Endothelial cell of umbilical vein (primary cell): ENCODE measurements at regions not wholly inside any gene's neighbourhood (a gene's known extent, or its start where the extent isn't known, plus 50 kb on each side); places are given as distances from the start of the nearest gene placed in this dataset.

ENCODE experiments used
- BruUV-seq: library from RNA; stranded (reverse); fragments of 400-500 nt; replicated peaks from 2 replicates; lab custom pipeline; 2021; lab: Mats Ljungman, UMichigan
- CTCF ChIA-PET: fragments of 300-600, 350-600 bp; sonication (Branson Sonifier 250); formaldehyde crosslinking; loops from one replicate; lab custom pipeline; 2021; ENCODE audit warnings: antibody characterized with exemption, inconsistent platforms; lab: Charles Lee
- POLR2A ChIA-PET: fragments of 300-600, 350-600 bp; sonication (Branson Sonifier 250); formaldehyde crosslinking; loops from one replicate; lab custom pipeline; 2021; ENCODE audit warnings: antibody characterized with exemption, inconsistent platforms; lab: Charles Lee
- DNase-seq: peaks from one replicate; pipeline ENCODE4 v3.0.0-alpha.2; 2011; ENCODE audit warnings: low read depth, low spot score
- FAIRE-seq: peaks from 2 replicates; lab custom pipeline; 2011; peaks lifted over from hg19 to GRCh38; lab: Jason Lieb, UNC
- H2AFZ ChIP-seq: 2 replicates; pipeline ENCODE4 v1.6.0; 2012; ENCODE audit warnings: low read depth, low read length, control low read depth, inconsistent platforms
- H3K27ac ChIP-seq: 2 replicates; pipeline ENCODE4 v1.5.1; 2011; ENCODE audit warnings: low read depth, mild to moderate bottlenecking, control low read depth, low read length, moderate library complexity; ENCODE audit not compliant: insufficient read depth
- H3K27me3 ChIP-seq, 2 experiments: 2 replicates each; pipeline versions ENCODE4 v1.6.0 to v1.6.1; 2011; ENCODE audit warnings: low read length in 2 of 2, mixed read lengths in 1 of 2; ENCODE audit not compliant: control insufficient read depth in 2 of 2, insufficient read depth in 2 of 2
- H3K36me3 ChIP-seq, 2 experiments: 2 replicates in 1 of 2; 3 replicates in 1 of 2; pipeline ENCODE4 v1.5.1; 2011; ENCODE audit warnings: low read length in 2 of 2, mild to moderate bottlenecking in 1 of 2, moderate library complexity in 1 of 2; ENCODE audit not compliant: control insufficient read depth in 2 of 2, insufficient read depth in 2 of 2; ENCODE audit errors: extremely low read depth in 1 of 2
- H3K4me1 ChIP-seq: 3 replicates; pipeline ENCODE4 v1.5.1; 2011; ENCODE audit warnings: mild to moderate bottlenecking, low read length; ENCODE audit not compliant: control insufficient read depth, insufficient read depth; ENCODE audit errors: extremely low read depth
- H3K4me2 ChIP-seq: 2 replicates; pipeline ENCODE4 v1.6.1; 2011; ENCODE audit warnings: low read length, control low read depth, mixed read lengths; ENCODE audit not compliant: insufficient read depth
- H3K4me3 ChIP-seq, 3 experiments: fragments of 200-600 bp in 1 of 3; sonication (generic), shearing (Covaris generic) in 1 of 3; replicated peaks in 1 of 3; 2 replicates each; pipeline ENCODE4 v1.5.1; 2011 to 2016; ENCODE audit warnings: control low read depth in 3 of 3, low read length in 3 of 3, mild to moderate bottlenecking in 2 of 3, inconsistent platforms in 1 of 3, low read depth in 1 of 3, moderate library complexity in 1 of 3; ENCODE audit not compliant: insufficient read depth in 1 of 3
- H3K79me2 ChIP-seq: 2 replicates; pipeline ENCODE4 v1.6.0; 2012; ENCODE audit warnings: low read length, inconsistent platforms; ENCODE audit not compliant: control insufficient read depth, insufficient read depth
- H3K9ac ChIP-seq: replicated peaks from 2 replicates; pipeline ENCODE3; 2011; ENCODE audit warnings: low read length, control low read depth; ENCODE audit not compliant: insufficient read depth; ENCODE audit errors: extremely low read depth
- H3K9me1 ChIP-seq: replicated peaks from 3 replicates; pipeline ENCODE4 v1.6.0; 2011; ENCODE audit warnings: mild to moderate bottlenecking, low read length; ENCODE audit not compliant: control insufficient read depth, insufficient read depth; ENCODE audit errors: extremely low read depth
- H3K9me3 ChIP-seq: replicated peaks from 2 replicates; pipeline ENCODE4 v1.5.1; 2012; ENCODE audit warnings: low read length, inconsistent platforms; ENCODE audit not compliant: control insufficient read depth, insufficient read depth
- H4K20me1 ChIP-seq: replicated peaks from 2 replicates; pipeline ENCODE3; 2011; ENCODE audit warnings: mild to moderate bottlenecking, low read length; ENCODE audit not compliant: control insufficient read depth, insufficient read depth; ENCODE audit errors: extremely low read depth
- CTCF ChIP-seq, 2 donors: IDR thresholded peaks; 1 replicate in 1 of 2; 2 replicates in 1 of 2; pipeline ENCODE4 v1.5.1; 2011; ENCODE audit warnings: low read length in 2 of 2, mild to moderate bottlenecking in 2 of 2, moderate library complexity in 2 of 2, control low read depth in 1 of 2, inconsistent platforms in 1 of 2, low read depth in 1 of 2; ENCODE audit not compliant: insufficient read depth in 1 of 2; ENCODE audit errors: extremely low read depth in 1 of 2
- JUN ChIP-seq: IDR thresholded peaks from 2 replicates; pipeline ENCODE4 v1.6.1; 2011; ENCODE audit warnings: borderline replicate concordance, low read depth; ENCODE audit not compliant: insufficient read length, insufficient read depth
- MAX ChIP-seq: IDR thresholded peaks from 2 replicates; pipeline ENCODE4 v1.6.1; 2011; ENCODE audit not compliant: insufficient read depth, insufficient read length
- MYC ChIP-seq: IDR thresholded peaks from one replicate; pipeline ENCODE4 v1.6.1; 2011; ENCODE audit warnings: mild to moderate bottlenecking, low read depth, low read length
- POLR2A ChIP-seq: IDR thresholded peaks from 2 replicates; pipeline ENCODE4 v1.6.1; 2012; ENCODE audit warnings: low read depth, mild to moderate bottlenecking, control low read depth, low read length
- POLR2AphosphoS5 ChIP-seq: IDR thresholded peaks from 2 replicates; pipeline ENCODE4 v1.6.1; 2012; ENCODE audit warnings: low read depth, mild to moderate bottlenecking, control low read depth, low read length, moderate library complexity; ENCODE audit not compliant: insufficient read depth
- dilution Hi-C: fragments of 300-500 bp; cut with MboI; formaldehyde crosslinking; loops from one replicate; pipeline ENCODE4 v1.15.0; 2019; ENCODE audit warnings: low sequenced_read_pairs; ENCODE audit not compliant: extremely low pct_ligation_motif_present
- intact Hi-C: fragments of 100-400 bp; cut with micrococcal nuclease; formaldehyde crosslinking; loops from one replicate; pipeline ENCODE4 v1.10.0; 2022

GRCh38 chr13:89891416-89891815, 1456.1 kb upstream of the MIR17HG start:
- TF ChIP-seq JUN, result peak; percentile 53
- no peak for TF ChIP-seq POLR2A
- H4K20me1 ChIP-seq, result no peaks in the 10 kb centered on the region
- H3K36me3 ChIP-seq, result no peaks in the 10 kb centered on the region
- CTCF ChIA-PET, result interaction anchor here (1.7 kb wide), 1 partner anchor 10 kb away, joined by 6 read pairs; no protein-coding TSS in a partner anchor
- FAIRE-seq (peak; percentile 24), DNase-seq (peak; percentile 84)
- H3K9me1 ChIP-seq, result no peaks in the 10 kb centered on the region
- H3K4me1 ChIP-seq, result peaks cover 8% of the 10 kb centered on the region
- H3K27ac ChIP-seq, result peak overlapping the region; percentile 7
- no peak overlapping the region for H3K9ac ChIP-seq
- no peak overlapping the region for H3K4me3 ChIP-seq
- no TSS peak for BruUV-seq
- no peaks in the 10 kb centered on the region for H3K9me3 ChIP-seq
- H3K4me2 ChIP-seq, result no peak overlapping the region
- H3K79me2 ChIP-seq, result no peaks in the 10 kb centered on the region
- intact Hi-C loops, result no loop called here
- H3K27me3 ChIP-seq, result no peaks in the 10 kb centered on the region
- H2AFZ ChIP-seq, result no peak overlapping the region
- POLR2A ChIA-PET, result no interaction called here
- dilution Hi-C loops, result no loop called here

GRCh38 chr13:89897681-89898080, 1449.8 kb upstream of the MIR17HG start:
- Histone ChIP-seq H3K27ac (no peak overlapping the region), H3K36me3 (no peaks in the 10 kb centered on the region), H3K4me3 (no peak overlapping the region), H3K27me3 (no peaks in the 10 kb centered on the region), H3K9me1 (no peaks in the 10 kb centered on the region), H3K4me1 (no peaks in the 10 kb centered on the region), H3K79me2 (no peaks in the 10 kb centered on the region), H3K9me3 (no peaks in the 10 kb centered on the region), H3K9ac (no peak overlapping the region), H3K4me2 (no peak overlapping the region), H4K20me1 (no peaks in the 10 kb centered on the region), H2AFZ (no peak overlapping the region)
- FAIRE-seq (no peak), DNase-seq (no peak)
- BruUV-seq, result no TSS peak
- ChIA-PET POLR2A (no interaction called here), CTCF (no interaction called here)
- intact Hi-C loops, result no loop called here
- dilution Hi-C loops, result no loop called here
- TF ChIP-seq POLR2AphosphoS5 (no peak), MYC (no peak), CTCF (IDR thresholded peaks at IDR 0.05; ENCODE audit: extremely low read depth in 1 of 2, insufficient read depth in 1 of 2, low read depth in 1 of 2, low read length in 2 of 2) (no peak), MAX (no peak), JUN (no peak), POLR2A (no peak)
